ENCODE measurements at regions not wholly inside any gene's neighbourhood (a gene's known extent, or its start where the extent isn't known, plus 50 kb on each side); places are given as distances from the start of the nearest gene placed in this dataset.
"Not testable (repeated sequence)": the region's sequence is repeated elsewhere in the genome, so short reads cannot be mapped to it uniquely, and the experiment has no call there.

DNA sequence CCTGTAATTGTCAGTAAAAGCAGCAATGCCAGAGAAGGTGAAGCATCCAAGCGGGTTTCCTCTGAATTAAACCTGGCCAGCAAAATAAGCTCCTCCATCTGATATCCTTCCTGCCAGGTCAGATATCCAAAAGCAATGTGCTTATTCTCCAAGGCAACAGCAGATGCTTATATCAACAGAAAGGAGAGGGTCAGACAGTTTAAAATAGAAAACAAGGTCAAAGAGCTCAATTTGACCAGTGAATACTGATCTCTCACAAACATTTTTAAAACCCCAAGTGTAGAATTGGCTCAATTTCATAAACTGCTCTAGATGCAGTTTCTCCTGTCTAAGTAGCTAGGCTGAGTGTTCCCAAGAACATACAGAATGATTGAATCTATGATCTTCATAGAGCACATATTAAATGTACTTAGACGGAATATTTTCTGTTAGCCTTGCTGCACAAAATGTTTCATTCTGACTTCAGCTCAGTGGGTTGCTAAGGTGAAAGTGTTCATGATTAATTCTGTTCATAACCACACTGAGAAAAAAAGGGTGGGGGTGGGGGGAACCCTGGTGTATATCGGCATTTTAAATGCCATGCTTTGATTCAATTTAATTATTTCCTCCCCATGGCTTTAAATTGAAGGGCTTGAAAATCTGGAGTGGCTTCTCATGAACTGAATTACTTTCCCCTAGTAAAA, 174.2 kb upstream of the ARHGAP20 start:
- DNase-seq = no peak

DNA sequence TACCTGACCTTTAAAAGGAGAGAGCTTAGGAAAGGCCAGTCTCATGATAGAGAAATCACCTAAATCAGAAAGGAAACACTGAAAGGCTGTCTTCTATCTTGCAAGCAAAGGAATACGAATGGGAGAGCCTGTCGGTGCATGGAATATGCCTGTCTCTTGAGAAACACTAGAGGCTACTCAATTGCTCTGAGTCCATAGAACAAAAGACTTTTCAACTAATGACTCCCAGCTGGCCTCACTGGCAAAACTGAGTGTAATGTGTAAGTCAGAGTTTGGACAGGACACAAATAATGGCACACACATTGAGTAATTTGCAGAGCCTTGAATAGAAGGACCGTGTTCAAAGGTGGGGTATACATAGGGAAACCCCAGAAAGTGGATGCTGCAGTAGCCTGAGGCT, 171.0 kb upstream of the ARHGAP20 start:
- peak in 12 of 56 donors; percentile 1 to 46 (median 10) for DNase-seq

GRCh38 chr11:110878513-110878912, 166.3 kb upstream of the ARHGAP20 start:
- DNase-seq = no peak

DNA sequence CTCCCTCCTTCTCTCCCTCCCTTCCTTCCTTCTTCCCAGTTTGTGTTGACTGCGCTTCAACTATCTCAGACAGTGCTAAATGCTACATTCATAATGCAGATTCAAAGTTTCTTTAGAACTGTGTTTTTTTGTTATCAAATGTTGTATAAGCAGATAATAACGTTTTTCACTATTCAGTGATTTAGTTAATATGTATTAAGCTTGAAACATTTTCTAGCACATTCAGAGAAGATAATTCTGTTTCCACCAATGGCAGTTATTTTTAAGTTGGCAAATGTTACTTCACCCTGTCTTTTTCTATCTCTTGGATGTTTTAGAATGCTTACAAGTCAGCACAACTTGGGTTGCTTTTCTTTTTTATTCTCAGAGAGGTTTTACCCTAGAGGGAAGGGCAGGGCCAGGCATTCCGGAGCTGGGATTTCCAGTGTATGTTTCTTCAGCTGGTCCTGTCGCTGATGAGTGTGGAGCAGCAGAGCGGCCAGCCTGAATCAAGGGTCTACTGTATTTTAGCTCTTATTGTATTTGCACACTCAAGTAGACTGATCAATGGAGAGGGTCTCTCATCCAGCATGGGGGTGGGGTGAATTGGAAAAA, 162.3 kb upstream of the ARHGAP20 start:
- no peak for DNase-seq

GRCh38 chr11:110873975-110874374, 161.7 kb upstream of the ARHGAP20 start:
- no peak for DNase-seq

DNA sequence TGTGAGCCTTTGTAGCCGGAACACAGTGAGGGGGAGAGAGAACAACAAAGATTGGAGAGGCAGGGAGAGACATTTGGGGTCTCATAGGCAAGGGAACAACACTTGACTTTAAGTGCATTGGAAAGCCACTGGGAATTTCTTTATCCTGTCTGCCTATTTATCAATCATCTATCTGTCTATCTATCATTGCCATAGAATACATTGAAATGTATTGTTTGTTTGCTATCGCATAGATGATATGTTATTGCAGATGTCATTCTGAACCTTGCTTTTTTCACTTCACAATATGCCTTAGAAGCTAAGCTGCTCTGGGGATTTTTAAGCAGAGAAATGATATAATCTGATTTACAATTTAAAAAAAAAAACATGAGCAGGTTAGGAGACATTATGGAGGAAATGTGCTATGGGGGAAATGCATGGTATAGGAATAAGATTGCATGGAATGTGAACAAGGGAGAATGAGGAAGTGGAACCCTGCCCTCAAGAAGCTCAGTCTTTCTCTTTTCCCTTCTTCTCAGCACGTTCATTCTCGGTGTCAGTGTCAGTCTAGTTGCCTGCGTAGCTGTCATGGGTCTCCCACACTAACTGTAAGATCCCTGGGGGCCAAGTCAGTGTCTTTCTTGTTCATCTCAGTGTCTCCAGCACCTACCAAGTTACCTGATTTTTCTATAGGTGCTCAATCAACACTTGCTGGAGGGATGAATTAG, 158.7 kb upstream of the ARHGAP20 start:
- no peak for DNase-seq

DNA sequence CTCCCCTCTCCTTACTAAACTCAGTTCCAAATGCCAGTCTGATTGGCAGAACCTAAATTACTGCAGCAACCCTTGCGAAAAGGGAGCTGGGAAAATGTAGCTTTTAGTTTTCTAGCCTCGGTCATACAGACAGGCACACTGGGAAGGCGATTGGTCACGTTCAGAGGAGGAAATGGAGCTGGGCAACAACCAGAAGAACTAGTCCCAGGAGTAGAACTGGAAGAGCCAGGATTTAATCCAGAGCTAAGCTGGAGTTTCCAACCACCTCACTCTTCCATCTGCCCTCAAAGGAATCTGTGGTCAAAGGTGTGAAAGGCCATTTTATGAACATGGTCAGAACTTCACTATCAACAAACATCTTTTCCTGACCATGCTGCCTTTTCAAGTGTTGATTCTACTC, 155.7 kb upstream of the ARHGAP20 start:
- DNase-seq = no peak

- DNase-seq = no peak
Measured at GRCh38 chr11:110866081-110866480, 153.8 kb upstream of the ARHGAP20 start.

DNA sequence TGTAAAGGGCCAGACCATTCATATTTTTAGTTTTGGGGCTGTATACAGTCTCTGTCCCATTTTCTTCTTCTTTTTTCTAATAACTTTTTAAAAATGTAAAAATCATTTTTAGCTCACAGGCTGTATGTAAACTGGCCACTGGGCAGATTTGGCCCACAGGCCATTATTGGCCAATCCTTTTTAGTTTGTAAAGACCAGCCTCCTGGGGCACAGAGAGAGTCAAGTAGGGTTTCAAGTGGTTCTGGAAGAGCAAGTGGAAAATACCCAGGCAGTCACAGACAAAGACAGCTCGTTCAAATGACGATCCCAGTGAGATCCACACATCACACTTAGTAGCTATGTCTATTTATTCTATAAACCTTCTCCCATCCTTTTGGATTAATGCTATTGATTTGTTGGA, 150.2 kb upstream of the ARHGAP20 start:
- no peak for DNase-seq

DNA sequence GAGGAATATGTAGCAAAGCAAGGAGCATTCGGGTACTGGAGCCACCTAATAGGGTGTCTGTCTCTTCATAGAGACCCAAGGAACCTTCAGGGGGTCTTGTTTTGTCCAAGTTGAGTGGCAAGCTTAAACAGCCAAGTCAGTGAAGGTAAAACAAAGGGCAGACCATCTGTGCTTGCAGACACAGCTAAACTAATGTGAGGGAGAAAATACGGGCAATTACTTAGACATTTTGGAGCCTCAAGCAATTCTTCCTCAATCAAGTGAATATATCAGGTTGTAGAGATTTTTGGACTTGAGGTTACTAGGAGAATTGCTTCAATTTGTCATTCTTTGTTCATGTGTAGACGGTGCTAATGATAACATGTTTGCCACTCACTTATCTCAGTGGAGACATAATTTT, 148.2 kb upstream of the ARHGAP20 start:
- DNase-seq = no peak

DNA sequence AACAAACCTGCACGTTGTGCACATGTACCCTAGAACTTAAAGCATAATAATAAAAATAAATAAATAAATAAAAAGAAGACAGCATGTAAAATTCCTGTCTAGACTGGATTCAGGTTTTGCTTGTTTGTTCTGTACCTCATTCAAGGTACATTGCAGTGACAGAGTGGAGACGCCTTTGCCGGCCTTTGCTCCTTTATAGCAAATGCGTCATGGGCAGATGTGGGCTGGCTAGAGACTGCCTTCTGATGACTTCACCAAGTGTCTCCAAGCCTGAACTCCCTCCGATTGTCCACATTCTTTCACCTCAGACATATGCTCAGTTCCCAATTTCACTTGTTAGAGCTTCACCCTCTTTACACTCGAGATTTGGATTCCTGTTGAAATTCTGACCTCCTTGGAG, 147.8 kb upstream of the ARHGAP20 start:
- no peak for DNase-seq

DNA sequence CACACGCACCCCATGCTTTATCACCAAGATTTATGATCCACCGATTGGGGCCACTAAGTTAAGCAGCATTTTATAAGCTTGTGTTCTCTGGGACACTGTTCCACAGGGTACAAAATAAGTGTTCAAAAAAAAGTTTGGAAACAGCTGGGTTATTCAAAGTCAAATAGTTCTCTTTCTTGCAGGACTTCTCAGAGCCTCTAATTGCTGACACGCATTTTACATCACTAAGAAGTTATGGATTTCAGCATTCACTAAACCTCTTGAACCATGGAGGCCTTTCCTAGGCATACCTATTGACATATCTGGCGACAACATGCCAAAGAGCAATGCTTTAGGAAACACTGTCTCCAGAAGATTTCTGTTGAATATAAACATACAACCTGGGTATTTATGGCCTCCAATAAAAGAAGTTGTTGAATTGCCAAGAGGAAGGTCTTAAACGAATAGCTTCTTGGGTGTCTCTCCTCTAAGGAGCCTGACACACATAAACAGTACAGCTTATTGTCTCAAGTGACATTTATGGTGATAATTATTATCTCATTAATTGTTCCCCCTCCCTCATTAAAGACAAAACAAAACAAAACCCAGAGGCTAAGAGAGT, 147.1 kb upstream of the ARHGAP20 start:
- DNase-seq = no peak

DNA sequence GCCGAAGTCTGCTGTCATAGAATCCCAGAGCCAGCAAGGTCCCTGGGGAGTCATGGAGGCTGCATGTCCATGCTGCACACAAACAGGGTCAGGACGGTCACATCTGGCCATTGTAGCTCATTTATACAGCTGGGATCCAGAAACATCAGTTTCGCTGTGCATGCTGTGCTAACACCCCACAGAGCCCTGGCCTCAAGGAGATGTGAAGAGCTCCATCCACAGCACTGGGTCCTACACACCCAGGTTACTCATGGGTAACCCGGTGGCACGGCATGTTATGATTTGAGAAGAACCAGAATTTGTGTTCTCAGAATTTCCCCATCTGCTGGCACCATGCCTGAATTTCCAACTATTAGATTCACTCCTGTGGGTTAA, 146.3 kb upstream of the ARHGAP20 start:
- DNase-seq = no peak

- no peak for DNase-seq
Measured at GRCh38 chr11:110857892-110858546, 145.8 kb upstream of the ARHGAP20 start.

GRCh38 chr11:110856996-110857812, 145.0 kb upstream of the ARHGAP20 start:
- no peak for DNase-seq

GRCh38 chr11:110856340-110856739, 144.1 kb upstream of the ARHGAP20 start:
- DNase-seq = no peak

DNA sequence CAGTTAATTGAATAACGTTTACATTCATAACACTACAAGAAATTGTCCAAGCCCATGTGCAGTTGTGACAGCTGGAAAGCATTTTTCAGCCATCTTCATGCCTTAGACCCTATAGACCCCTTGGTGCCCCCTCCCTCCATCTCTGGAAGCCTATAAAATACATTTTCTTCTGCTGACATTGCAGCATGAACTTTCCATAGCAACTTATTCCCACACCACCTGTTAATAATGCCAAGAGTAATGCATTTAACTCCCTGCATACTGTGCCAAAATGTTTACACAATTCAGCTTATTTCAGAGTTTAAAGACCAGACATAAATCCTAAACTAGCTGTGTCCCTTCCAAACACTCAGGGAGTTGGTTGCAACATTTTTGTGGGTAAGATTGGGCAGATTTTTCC, 143.0 kb upstream of the ARHGAP20 start:
- no peak for DNase-seq

DNA sequence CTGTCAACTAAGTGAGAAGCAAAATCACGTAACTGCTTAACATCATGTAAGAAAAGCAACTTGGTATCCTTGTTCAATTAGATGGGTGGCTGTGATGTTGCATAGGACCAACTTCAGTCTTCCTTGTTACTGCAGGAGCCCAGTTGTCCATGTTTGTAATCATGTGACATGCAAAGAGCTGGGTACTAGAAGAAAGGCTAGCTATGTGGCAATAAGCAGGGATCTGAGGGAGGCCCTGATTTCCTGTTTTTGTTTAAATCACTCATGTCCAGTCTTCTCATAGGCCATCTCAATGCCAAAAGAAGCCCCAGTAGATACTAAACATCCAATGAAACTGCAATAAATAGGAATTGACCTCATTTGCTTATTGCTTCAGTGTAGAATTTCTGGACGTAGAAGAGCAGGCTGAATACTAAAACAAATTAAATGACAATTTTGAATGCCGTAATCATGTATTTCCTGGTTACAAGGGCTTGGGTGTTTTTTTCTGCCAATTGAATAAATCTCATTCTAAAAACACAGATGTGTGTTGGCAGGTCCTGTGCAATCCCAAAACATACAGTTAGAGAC, 140.8 kb upstream of the ARHGAP20 start:
- DNase-seq = no peak

- DNase-seq = no peak
Measured at GRCh38 chr11:110850846-110851245, 138.6 kb upstream of the ARHGAP20 start.

DNA sequence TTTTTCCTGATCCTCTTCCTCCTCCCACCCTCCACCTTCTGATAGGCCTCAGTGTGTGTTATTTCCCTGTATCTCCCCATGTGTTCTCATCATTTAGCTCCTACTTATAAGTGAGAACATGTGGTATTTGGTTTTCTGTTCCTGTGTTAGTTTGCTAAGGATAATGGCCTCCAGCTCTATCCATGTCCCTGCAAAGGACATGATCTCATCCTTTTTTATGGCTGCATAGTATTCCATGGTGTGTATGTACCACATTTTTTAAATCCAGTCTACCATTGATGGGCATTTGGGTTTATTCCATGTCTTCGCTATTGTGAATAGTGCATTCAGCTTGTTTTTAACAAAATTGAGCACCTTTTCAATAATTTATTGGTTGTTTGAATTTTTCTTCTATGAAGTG, 130.8 kb upstream of the ARHGAP20 start:
- not testable (repeated sequence) for DNase-seq

DNA sequence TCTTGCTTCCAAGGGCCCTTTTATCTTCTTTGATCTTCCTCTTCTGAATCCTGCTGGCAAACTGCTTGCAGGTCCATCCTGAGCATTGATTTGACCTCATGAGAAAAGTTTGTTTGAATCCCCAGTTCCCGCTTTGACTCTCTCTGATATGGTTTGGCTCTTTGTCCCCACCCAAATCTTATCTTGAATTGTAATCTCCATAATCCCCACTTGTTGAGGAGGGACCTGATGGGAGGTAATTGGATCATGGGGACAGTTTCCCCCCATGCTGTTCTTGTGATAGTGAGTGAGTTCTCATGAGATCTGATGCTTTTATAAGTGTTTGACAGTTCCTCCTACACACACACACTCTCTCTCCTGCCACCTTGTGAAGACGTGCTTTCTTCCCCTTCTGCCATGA, 126.6 kb upstream of the ARHGAP20 start:
- no peak for DNase-seq

Data from amygdala (tissue), 56 donors.